Stimulated activated CD4-positive, alpha-beta T cell treated with anti-CD3 and anti-CD28 coated beads, Interleukin-2, amount 100 ng/mL, for 48 hours (primary cell): ENCODE measurements at regions not wholly inside any gene's neighbourhood (a gene's known extent, or its start where the extent isn't known, plus 50 kb on each side); places are given as distances from the start of the nearest gene placed in this dataset.
"Not testable (repeated sequence)": the region's sequence is repeated elsewhere in the genome, so short reads cannot be mapped to it uniquely, and the experiment has no call there.

ENCODE experiments used
- DNase-seq, 2 donors: peaks; one replicate each; pipeline ENCODE4 v3.0.0-alpha.2; 2020

DNA sequence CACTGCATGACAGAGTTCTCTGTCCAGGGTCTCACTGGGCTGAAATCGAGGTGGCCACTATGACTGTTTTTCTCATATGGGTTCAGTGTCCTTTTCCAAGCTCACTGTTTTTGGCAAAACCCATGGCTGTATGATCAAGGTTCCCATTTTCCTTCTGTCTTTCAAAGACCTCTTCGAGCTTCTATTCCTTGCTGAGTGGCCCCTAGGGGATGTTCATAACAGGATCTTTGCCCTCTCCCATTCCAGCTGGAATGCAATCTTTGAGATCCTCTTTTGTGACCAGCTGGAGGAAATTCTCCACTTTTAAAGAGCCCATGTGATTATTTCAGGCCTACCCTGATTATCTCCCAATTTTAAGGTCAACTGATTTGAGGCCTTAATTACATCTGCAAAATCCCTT, 572.5 kb upstream of the SLC10A2 start:
- DNase-seq, result no peak

- no peak for DNase-seq
These were observed 567.8 kb upstream of the SLC10A2 start for GRCh38 chr13:103634066-103634465.

- DNase-seq, result no peak
These were observed 559.0 kb upstream of the SLC10A2 start for GRCh38 chr13:103625194-103625593.

- DNase-seq, result no peak
These were observed 551.9 kb upstream of the SLC10A2 start for GRCh38 chr13:103618151-103618550.

DNA sequence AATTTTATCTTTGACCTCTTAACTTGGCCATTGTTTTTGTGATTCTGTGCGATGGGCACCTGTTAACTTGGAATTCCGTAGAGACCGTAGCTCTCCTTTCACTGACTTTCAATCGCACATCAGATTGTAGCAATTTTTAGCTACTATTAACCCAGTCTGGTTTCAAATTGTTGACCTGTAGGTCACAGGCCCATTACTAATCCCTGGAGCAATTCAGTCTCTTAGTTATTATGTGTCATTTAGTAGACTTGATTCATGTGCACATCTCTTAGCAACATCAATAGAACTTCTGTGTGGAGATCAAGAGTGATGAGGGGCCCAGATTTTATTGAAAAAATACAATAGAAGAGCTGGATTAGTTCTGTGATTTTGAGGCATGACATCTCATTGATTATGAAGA, 549.6 kb upstream of the SLC10A2 start:
- DNase-seq, result no peak

DNA sequence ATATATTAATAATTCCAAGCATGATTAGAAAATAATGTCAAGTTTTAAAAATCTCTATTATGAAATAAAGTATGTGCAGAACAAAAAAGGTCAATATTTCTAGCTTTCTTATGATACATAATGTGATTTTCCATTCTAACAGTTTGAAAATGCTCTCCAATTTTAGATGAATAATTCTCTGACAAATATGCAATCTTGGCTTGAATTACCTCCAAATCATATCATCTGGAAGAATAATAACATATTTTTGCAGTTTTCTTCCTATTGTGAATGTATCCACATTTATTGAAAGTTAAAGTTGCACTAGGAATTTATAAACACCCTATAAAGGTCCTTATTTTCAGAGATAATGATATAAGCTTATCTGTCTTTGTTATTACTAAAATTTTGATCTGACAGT, 548.5 kb upstream of the SLC10A2 start:
- DNase-seq, result no peak

DNA sequence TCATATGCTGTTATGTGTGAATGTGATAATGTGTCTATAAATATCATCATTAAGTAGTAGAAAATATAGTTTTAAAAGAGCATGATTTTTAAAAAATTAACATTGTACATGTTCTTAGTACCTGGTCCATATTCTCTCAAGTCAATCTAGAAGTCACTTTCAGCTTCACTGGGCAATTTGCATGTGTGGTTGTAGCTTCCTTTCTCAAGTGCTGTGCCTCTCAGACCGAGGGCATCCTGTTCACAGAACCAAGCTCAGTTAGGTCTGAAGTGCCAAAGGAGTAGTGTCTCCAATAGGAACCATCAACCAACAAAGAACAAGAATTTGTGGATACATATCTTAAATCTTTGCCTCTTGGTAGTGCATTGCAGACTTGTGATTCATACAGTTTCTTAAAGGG, 541.8 kb upstream of the SLC10A2 start:
- no peak for DNase-seq

DNA sequence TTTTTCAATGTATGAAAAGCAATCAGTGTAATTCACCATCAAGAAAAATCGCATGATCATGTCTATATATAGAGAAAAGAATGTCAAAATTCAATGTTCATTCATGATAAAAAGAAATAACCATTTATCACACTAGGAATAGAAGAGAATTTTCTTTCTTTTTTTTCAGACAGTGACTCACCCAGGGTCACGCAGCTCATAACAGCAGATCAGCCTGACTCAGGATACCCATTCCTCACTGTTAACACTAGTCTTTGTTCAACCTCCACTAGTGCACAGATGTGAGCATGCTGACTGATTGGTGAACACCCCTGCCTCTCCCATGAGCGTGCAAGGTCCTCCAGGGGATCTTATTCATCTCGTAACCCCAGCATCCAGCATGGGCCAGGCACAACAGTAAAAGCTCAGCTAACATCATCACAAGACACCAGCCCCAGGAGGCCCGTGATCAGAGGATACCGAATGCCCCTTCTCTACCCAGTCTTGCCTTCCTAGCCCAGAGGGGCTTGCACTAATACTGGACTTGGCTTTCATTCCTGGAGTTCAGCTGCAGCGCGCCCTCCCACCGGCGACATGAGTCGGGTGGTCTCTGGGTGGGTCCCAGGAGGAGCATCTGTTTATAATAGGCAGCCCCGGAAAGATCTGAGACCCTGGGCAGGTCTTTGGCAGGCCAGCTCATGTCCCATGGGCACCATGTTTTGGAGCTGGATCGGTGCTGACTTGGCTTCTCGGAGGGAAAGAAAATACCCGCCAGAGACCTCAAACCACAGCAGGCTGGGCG, 539.5 kb upstream of the SLC10A2 start:
- DNase-seq, result no peak

DNA sequence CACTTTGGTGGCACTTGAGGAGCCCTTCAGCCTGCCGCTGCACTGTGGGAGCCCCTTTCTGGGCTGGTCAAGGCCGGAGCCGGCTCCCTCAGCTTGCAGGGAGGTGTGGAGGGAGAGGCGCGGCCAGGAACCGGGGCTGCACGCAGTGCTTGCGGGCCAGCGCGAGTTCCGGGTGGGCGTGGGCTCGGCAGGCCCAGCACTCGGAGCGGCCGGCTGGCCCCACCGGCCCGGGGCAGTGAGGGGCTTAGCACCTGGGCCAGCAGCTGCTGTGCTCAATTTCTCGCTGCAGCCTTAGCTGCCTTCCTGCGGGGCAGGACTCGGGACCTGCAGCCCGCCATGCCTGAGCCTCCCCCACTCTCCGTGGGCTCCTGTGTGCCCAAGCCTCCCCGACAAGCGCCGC, 533.7 kb upstream of the SLC10A2 start:
- DNase-seq, result not testable (repeated sequence)

DNA sequence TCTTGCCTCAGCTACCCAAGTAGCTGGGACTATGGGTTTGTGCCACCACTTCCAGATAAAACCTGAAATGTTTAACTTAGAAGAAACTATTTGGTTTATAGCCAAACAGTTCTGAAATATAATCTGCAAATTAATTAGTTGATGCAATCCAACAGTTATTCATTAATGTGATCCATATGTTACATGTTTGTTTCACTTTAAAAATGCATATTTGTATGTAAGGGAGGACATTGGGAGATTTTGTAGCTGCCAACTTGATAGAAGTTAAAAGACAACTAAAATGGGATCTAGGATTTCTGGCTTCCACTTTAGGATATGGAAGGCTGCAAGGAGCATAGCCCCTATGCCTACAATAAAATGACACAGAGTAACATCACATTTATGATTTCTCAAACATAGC, 532.5 kb upstream of the SLC10A2 start:
- DNase-seq, result no peak

DNA sequence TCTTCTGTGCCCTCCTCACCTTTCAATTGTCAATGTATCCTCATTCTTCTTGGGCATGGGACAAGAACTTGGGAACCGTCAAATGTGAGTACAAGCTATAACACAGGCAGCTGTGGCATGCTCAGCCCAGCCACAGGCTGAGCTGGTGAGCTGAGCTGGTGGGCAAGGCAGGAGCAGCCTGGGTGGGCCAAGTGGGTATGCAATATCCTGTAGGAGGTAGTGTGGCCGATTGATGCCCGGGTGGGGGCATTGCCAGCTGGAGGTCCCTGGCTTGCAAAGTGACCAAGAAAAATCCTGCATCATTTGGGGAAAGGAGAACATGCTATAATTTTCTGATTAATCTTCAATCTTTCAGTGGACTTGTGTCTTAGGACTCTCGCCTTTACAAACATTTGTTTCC, 507.2 kb upstream of the SLC10A2 start:
- DNase-seq, result no peak

DNA sequence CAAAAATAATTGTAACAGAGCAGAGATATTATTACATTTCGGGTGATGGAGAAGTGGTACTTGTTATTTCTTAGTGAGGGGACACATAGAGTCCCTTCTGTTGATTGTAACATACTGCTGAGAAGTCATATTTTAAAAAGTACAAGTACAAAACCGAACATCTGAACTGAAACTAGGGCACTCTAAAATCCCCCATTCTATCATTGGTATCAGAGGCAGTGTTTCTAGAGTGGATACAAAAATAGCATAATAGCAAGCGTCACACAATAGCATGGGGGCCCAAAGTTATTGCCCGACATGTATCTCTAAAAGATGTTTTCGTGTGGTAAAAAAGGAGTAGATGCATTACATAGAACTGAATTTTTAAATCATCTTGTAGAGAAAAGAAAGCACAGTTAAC, 502.1 kb upstream of the SLC10A2 start:
- DNase-seq, result no peak

GRCh38 chr13:103557878-103558277, 491.7 kb upstream of the SLC10A2 start:
- no peak for DNase-seq

DNA sequence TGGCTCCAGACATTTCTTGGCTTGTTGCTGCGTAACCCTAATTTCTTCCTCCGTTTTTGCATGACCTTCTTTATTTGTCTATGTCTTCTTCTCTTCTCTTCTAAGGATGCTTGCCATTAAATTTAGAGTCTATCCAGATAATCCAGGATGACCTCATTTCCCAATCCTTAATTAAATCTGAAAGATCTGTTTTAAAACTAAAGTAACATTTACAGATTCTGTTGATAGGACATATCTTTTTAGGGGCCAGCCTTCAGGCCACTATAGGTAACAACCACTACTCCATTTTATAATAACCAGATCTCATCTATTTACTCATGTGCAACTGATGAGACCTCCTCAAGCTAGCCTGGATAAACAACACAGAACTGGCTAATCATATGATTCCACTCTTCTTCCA, 490.5 kb upstream of the SLC10A2 start:
- no peak for DNase-seq

DNA sequence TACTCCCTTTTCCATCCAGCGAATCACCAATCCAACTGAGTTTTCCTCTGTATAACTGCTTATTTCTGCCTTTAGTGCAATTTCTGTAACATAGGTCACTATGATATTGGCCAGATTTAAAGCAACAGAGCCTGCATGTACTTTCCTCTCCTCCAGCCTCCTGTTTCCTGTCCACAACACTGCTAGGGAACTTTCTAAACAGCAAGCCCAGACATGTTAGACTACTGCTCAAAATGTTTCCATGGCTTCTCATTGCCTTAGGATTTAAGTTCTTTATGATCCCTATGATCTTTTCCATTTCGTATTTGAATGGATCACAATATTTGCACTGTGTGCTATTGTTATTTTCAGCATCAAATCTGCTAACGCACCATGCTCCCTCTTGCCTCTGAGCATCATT, 481.7 kb upstream of the SLC10A2 start:
- DNase-seq, result no peak

DNA sequence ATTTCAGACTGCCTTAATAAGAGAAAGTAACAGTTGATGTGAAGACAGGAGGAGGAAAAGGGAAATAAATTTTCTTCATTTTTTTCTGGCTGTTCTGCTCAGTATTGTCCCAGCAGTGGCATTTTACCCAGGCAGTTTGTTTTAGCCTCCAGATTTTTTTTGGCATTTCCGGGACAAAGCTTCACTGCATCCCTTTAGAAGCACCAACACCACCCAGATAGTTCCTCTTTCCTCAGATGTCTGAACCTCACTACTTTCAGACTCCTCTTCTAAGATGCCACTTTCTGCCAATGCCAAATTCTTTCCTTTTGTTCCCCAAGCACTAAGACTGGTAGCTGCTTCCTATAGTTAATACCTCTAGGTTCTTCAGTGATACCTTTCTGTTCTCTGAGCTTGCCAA, 480.1 kb upstream of the SLC10A2 start:
- DNase-seq, result no peak

DNA sequence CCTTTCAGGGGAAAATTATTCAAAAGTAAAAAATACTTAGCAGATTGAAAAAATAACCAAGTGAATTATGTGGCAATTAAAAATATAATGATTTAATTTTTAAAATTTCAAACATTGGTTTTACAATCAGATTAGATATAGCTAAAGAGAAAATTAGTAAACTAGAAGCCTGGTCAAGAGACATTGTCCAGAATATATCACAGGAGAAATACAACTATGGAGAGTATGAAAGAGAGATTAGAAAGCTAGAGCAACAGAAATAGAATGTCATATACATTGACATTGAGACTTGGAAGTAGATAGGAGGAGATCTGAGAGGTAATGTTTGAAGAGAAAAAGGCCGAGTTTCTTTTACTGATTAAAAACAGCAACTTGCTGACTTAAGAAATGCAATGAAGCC, 476.4 kb upstream of the SLC10A2 start:
- DNase-seq, result no peak

DNA sequence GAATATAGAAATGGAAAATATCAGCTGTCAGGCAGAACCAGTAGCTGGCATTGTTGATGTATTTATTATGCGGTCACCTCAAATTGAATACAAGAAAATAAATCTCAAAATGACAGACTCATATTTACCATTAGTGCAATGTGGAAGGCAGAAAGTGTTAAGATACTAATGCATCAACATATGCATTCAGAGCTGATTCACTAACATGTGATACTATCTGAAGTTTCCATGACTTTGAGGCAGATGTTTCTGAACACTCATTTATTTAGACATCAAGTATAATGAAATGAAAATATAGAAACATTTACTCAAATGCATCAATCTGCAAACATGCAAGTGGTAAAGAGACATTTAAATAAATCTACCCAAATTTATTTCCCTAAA, 474.2 kb upstream of the SLC10A2 start:
- DNase-seq, result no peak

- DNase-seq, result no peak
These were observed 473.6 kb upstream of the SLC10A2 start for GRCh38 chr13:103539721-103540381.

DNA sequence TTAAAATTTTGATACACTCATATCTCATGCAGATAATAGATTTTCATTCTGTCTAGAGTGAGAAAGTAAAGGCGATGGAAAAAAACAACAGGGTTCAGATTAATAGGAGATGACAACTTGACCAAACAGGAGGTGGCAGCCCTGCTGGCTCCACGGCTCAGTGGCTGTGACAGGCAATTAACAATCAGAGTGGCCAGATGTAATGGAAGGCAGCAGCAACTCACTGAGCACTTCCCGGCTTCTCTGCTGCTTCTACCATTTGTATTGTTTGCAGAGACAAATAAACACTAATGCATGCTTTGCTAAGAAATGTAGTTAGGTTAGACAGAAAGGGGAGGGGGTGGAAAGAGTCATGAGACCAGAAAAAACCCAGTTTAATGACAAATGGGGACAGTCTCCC, 473.0 kb upstream of the SLC10A2 start:
- DNase-seq, result no peak

DNA sequence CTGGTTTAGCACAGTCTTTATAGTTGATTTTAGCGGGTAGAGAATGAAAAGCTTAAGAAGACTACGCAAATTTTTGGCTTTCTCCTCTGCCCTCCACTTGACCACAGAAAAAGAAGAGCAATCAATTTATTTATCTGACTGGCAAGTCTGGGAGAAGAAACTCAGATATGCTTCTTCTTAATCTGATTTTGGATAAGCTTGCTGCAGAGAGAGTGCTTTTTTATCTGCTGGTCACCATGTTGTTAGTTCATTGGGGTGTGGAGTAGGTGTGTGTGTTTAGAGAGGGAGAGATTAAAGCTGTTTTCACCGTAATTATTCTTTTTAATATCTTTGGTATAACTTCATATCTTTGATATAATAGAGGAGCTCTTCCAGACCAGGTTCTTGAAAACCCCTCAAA, 471.4 kb upstream of the SLC10A2 start:
- DNase-seq, result no peak

DNA sequence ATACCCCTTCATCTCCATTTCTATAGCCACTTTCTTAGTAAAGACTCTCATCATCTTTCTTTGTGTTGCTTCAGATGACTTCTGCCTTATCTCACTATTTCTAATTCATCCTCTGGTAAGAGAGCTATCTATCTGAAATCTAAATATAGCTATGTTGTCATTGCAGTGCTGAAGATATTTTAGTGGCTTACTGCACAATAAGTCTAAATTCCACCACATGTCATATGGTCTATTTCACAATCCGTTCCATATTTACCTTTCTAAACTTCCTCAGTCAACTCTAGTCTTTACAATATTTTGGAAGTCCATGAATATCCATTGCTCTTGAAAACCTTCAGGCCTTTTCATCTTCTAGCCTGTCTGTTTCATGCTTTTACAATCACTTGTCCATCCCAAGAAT, 465.1 kb upstream of the SLC10A2 start:
- DNase-seq, result no peak

GRCh38 chr13:103528437-103528836, 462.2 kb upstream of the SLC10A2 start:
- DNase-seq, result no peak

- no peak for DNase-seq
These were observed 459.3 kb upstream of the SLC10A2 start for GRCh38 chr13:103525530-103525929.

- DNase-seq, result no peak
These were observed 457.6 kb upstream of the SLC10A2 start for GRCh38 chr13:103523858-103524257.
